Glutamatergic neuron (in vitro differentiated cells): ENCODE measurements at regions not wholly inside any gene's neighbourhood (a gene's known extent, or its start where the extent isn't known, plus 50 kb on each side); places are given as distances from the start of the nearest gene placed in this dataset.
"Not testable (repeated sequence)": the region's sequence is repeated elsewhere in the genome, so short reads cannot be mapped to it uniquely, and the experiment has no call there.

Source experiments
- DNase-seq: peaks from one replicate; pipeline ENCODE4 v3.0.0; 2022
- H3K27ac Mint-ChIP-seq: one replicate; pipeline ENCODE4 v1.8.0; 2020; ENCODE audit warnings: mild to moderate bottlenecking, mixed read lengths, inconsistent platforms; ENCODE audit not compliant: unreplicated experiment
- H3K27me3 Mint-ChIP-seq: one replicate; pipeline ENCODE4 v1.8.0; 2020; ENCODE audit warnings: mild to moderate bottlenecking, moderate library complexity, mixed read lengths, inconsistent platforms; ENCODE audit not compliant: unreplicated experiment
- H3K36me3 Mint-ChIP-seq: one replicate; pipeline ENCODE4 v1.8.0; 2020; ENCODE audit warnings: mild to moderate bottlenecking, mixed read lengths, inconsistent platforms; ENCODE audit not compliant: unreplicated experiment
- H3K4me1 Mint-ChIP-seq: one replicate; pipeline ENCODE4 v1.8.0; 2020; ENCODE audit warnings: mild to moderate bottlenecking, low read depth, mixed read lengths, inconsistent platforms; ENCODE audit not compliant: unreplicated experiment
- H3K4me3 Mint-ChIP-seq: one replicate; pipeline ENCODE4 v1.8.0; 2020; ENCODE audit warnings: mild to moderate bottlenecking, mixed read lengths, inconsistent platforms; ENCODE audit not compliant: unreplicated experiment
- H3K9me3 Mint-ChIP-seq: one replicate; pipeline ENCODE4 v1.8.0; 2020; ENCODE audit warnings: mild to moderate bottlenecking, moderate library complexity, mixed read lengths, inconsistent platforms; ENCODE audit not compliant: unreplicated experiment
- CTCF ChIP-seq: fragments of 200-600 bp; sonication (generic); IDR thresholded peaks from one replicate; pipeline ENCODE4 v1.5.0; 2021; ENCODE audit not compliant: partially characterized antibody, unreplicated experiment

GRCh38 chr6:49322861-49323260 is 140.2 kb downstream of the MMUT start:
- Mint-ChIP-seq H3K9me3 (no peaks in the 10 kb centered on the region), H3K36me3 (no peaks in the 10 kb centered on the region), H3K27ac (no peak overlapping the region), H3K4me1 (no peaks in the 10 kb centered on the region), H3K4me3 (no peak overlapping the region), H3K27me3 (no peaks in the 10 kb centered on the region)
- DNase-seq = no peak
- TF ChIP-seq CTCF = no peak

GRCh38 chr6:49321561-49322072 is 141.4 kb downstream of the MMUT start:
- H3K9me3 Mint-ChIP-seq = no peaks in the 10 kb centered on the region
- no peak overlapping the region for H3K27ac Mint-ChIP-seq
- H3K36me3 Mint-ChIP-seq = no peaks in the 10 kb centered on the region
- TF ChIP-seq CTCF = no peak
- no peak for DNase-seq
- no peaks in the 10 kb centered on the region for H3K4me1 Mint-ChIP-seq
- H3K27me3 Mint-ChIP-seq = no peaks in the 10 kb centered on the region
- H3K4me3 Mint-ChIP-seq = no peak overlapping the region

- Mint-ChIP-seq H3K27ac (no peak overlapping the region), H3K36me3 (no peaks in the 10 kb centered on the region), H3K9me3 (no peaks in the 10 kb centered on the region), H3K4me3 (no peak overlapping the region), H3K4me1 (no peaks in the 10 kb centered on the region), H3K27me3 (no peaks in the 10 kb centered on the region)
- DNase-seq = no peak
- TF ChIP-seq CTCF = no peak
These were observed 158.0 kb downstream of the MMUT start for GRCh38 chr6:49305010-49305409.

GRCh38 chr6:49304393-49304792 is 158.7 kb downstream of the MMUT start:
- H3K9me3 Mint-ChIP-seq, DNase-seq, H3K4me1 Mint-ChIP-seq, H3K36me3 Mint-ChIP-seq, H3K4me3 Mint-ChIP-seq, H3K27ac Mint-ChIP-seq, H3K27me3 Mint-ChIP-seq: not testable (repeated sequence)

- no peak for DNase-seq
- Mint-ChIP-seq H3K4me3 (no peak overlapping the region), H3K27ac (no peak overlapping the region), H3K4me1 (no peaks in the 10 kb centered on the region), H3K36me3 (no peaks in the 10 kb centered on the region), H3K27me3 (no peaks in the 10 kb centered on the region), H3K9me3 (no peaks in the 10 kb centered on the region)
- TF ChIP-seq CTCF = no peak
These were observed 162.1 kb downstream of the MMUT start for GRCh38 chr6:49300911-49301310.

- no peaks in the 10 kb centered on the region for H3K4me1 Mint-ChIP-seq
- no peaks in the 10 kb centered on the region for H3K36me3 Mint-ChIP-seq
- no peak for TF ChIP-seq CTCF
- no peaks in the 10 kb centered on the region for H3K9me3 Mint-ChIP-seq
- DNase-seq = no peak
- H3K27ac Mint-ChIP-seq = no peak overlapping the region
- H3K27me3 Mint-ChIP-seq = no peaks in the 10 kb centered on the region
- no peak overlapping the region for H3K4me3 Mint-ChIP-seq
These were observed 162.6 kb downstream of the MMUT start for GRCh38 chr6:49300443-49300842.
